GM12892 (cell line): ENCODE measurements at regions not wholly inside any gene's neighbourhood (a gene's known extent, or its start where the extent isn't known, plus 50 kb on each side); places are given as distances from the start of the nearest gene placed in this dataset.

Experiments
- POLR2A ChIP-seq: IDR thresholded peaks from 2 replicates; pipeline ENCODE4 v1.6.1; 2011; ENCODE audit warnings: low read depth, low read length, control low read depth
- POLR2AphosphoS5 ChIP-seq: IDR thresholded peaks from 2 replicates; pipeline ENCODE4 v1.6.1; 2011; ENCODE audit warnings: low read depth, low read length, control low read depth

GRCh38 chr18:22091341-22091740, 78.0 kb upstream of the GATA6 start:
- TF ChIP-seq POLR2AphosphoS5, result no peak
- TF ChIP-seq POLR2A, result no peak
